ENCODE measurements at regions not wholly inside any gene's neighbourhood (a gene's known extent, or its start where the extent isn't known, plus 50 kb on each side); places are given as distances from the start of the nearest gene placed in this dataset.

- TF ChIP-seq POLR2A (IDR thresholded peaks at IDR 0.05) (no peak), CTCF (IDR thresholded peaks at IDR 0.05) (no peak)
Measured at GRCh38 chr6:138655828-138656227, 117.7 kb upstream of the CCDC28A start.
